WTC11 (cell line): ENCODE measurements at regions not wholly inside any gene's neighbourhood (a gene's known extent, or its start where the extent isn't known, plus 50 kb on each side); places are given as distances from the start of the nearest gene placed in this dataset.
A peak's percentile ranks its signal among the peaks of the same experiment; 100 is the strongest.

ENCODE experiments used
- ATAC-seq: fragments of 200-7000 bp; cut with Tn5 transposase; 2 replicates; pipeline ENCODE4 v1.10.0; 2021; ENCODE audit warnings: mild to moderate bottlenecking, moderate library complexity
- CTCF ChIA-PET: fragments of 300-600 bp; sonication (Branson Sonifier 250); formaldehyde crosslinking; loops from one replicate; lab custom pipeline; 2021; ENCODE audit warnings: antibody characterized with exemption; lab: Charles Lee
- POLR2A ChIA-PET: fragments of 350-600 bp; sonication (Branson Sonifier 250); formaldehyde crosslinking; loops from one replicate; lab custom pipeline; 2021; ENCODE audit warnings: antibody characterized with exemption; lab: Charles Lee
- DNase-seq: peaks from one replicate; pipeline ENCODE4 v3.0.0; 2021; ENCODE audit warnings: low spot score
- H3K27ac Mint-ChIP-seq: 2 replicates; pipeline ENCODE4 v1.8.0; 2021; ENCODE audit warnings: mixed read lengths
- H3K27me3 Mint-ChIP-seq: 2 replicates; pipeline ENCODE4 v1.8.0; 2021; ENCODE audit warnings: low read depth, mild to moderate bottlenecking, moderate library complexity, mixed read lengths
- H3K36me3 Mint-ChIP-seq: 2 replicates; pipeline ENCODE4 v1.8.0; 2021; ENCODE audit warnings: mixed read lengths
- H3K4me1 Mint-ChIP-seq: 2 replicates; pipeline ENCODE4 v1.8.0; 2022; ENCODE audit warnings: mixed read lengths
- H3K4me3 Mint-ChIP-seq: 2 replicates; pipeline ENCODE4 v1.8.0; 2021; ENCODE audit warnings: mild to moderate bottlenecking, moderate library complexity, mixed read lengths
- H3K9me3 Mint-ChIP-seq: 2 replicates; pipeline ENCODE4 v1.8.0; 2021; ENCODE audit warnings: mixed read lengths
- ATF1 ChIP-seq: sonication (generic); formaldehyde crosslinking; IDR thresholded peaks from 2 replicates; pipeline ENCODE4 v1.8.1; 2023; ENCODE audit warnings: mild to moderate bottlenecking, moderate library complexity, missing genetic modification reagents
- ATF3 ChIP-seq: sonication (generic); formaldehyde crosslinking; conservative IDR thresholded peaks from 2 replicates; pipeline ENCODE4 v1.8.1; 2022; ENCODE audit warnings: mild to moderate bottlenecking, missing genetic modification reagents
- E2F4 ChIP-seq: sonication (generic); formaldehyde crosslinking; IDR thresholded peaks from 2 replicates; pipeline ENCODE4 v1.8.1; 2022; ENCODE audit warnings: low read depth, mild to moderate bottlenecking, moderate library complexity, missing genetic modification reagents, borderline replicate concordance
- ELF4 ChIP-seq: sonication (generic); formaldehyde crosslinking; IDR thresholded peaks from 2 replicates; pipeline ENCODE4 v1.8.1; 2022; ENCODE audit warnings: low read depth, mild to moderate bottlenecking, moderate library complexity, missing genetic modification reagents
- FOXJ3 ChIP-seq: sonication (generic); formaldehyde crosslinking; IDR thresholded peaks from 2 replicates; pipeline ENCODE4 v1.9.0; 2021; ENCODE audit warnings: missing genetic modification reagents, mild to moderate bottlenecking, borderline replicate concordance
- FOXP1 ChIP-seq: sonication (generic); formaldehyde crosslinking; IDR thresholded peaks from 2 replicates; pipeline ENCODE4 v1.8.0; 2022; ENCODE audit warnings: missing genetic modification reagents, mild to moderate bottlenecking, moderate library complexity, borderline replicate concordance
- GRHL2 ChIP-seq: fragments of 250-450 bp; sonication (Bioruptor Pico); IDR thresholded peaks from 2 replicates; pipeline ENCODE4 v1.8.0; 2022; ENCODE audit warnings: mild to moderate bottlenecking, moderate library complexity; ENCODE audit not compliant: insufficient replicate concordance, severe bottlenecking
- IRF2 ChIP-seq: sonication (generic); formaldehyde crosslinking; IDR thresholded peaks from 2 replicates; pipeline ENCODE4 v1.8.0; 2022; ENCODE audit warnings: low read depth, missing genetic modification reagents, borderline replicate concordance
- NFYB ChIP-seq: sonication (generic); formaldehyde crosslinking; conservative IDR thresholded peaks from 2 replicates; pipeline ENCODE4 v1.8.0; 2022; ENCODE audit warnings: low read depth, missing genetic modification reagents
- NR3C1 ChIP-seq: sonication (generic); formaldehyde crosslinking; conservative IDR thresholded peaks from 2 replicates; pipeline ENCODE4 v1.8.1; 2023; ENCODE audit warnings: low read depth, mild to moderate bottlenecking, missing genetic modification reagents
- RELA ChIP-seq: sonication (generic); formaldehyde crosslinking; IDR thresholded peaks from 2 replicates; pipeline ENCODE4 v1.8.1; 2022; ENCODE audit warnings: missing genetic modification reagents, mild to moderate bottlenecking, borderline replicate concordance
- RORB ChIP-seq: fragments of 250-450 bp; sonication (Bioruptor Pico); IDR thresholded peaks from 2 replicates; pipeline ENCODE4 v1.9.0; 2021; ENCODE audit warnings: mild to moderate bottlenecking
- SMAD4 ChIP-seq: sonication (generic); formaldehyde crosslinking; IDR thresholded peaks from 2 replicates; pipeline ENCODE4 v1.8.0; 2022; ENCODE audit warnings: mild to moderate bottlenecking, missing genetic modification reagents
- SOX15 ChIP-seq: fragments of 250-450 bp; sonication (Bioruptor Pico); IDR thresholded peaks from 2 replicates; pipeline ENCODE4 v1.9.0; 2021; ENCODE audit warnings: mild to moderate bottlenecking
- SP1 ChIP-seq: sonication (generic); formaldehyde crosslinking; conservative IDR thresholded peaks from 2 replicates; pipeline ENCODE4 v1.8.1; 2022; ENCODE audit warnings: missing genetic modification reagents
- TP53 ChIP-seq: sonication (generic); formaldehyde crosslinking; IDR thresholded peaks from 2 replicates; pipeline ENCODE4 v1.8.1; 2023; ENCODE audit warnings: mild to moderate bottlenecking, missing genetic modification reagents
- ZNF121 ChIP-seq: sonication (generic); formaldehyde crosslinking; IDR thresholded peaks from 2 replicates; pipeline ENCODE4 v1.8.0; 2023; ENCODE audit warnings: missing genetic modification reagents
- ZNF396 ChIP-seq: fragments of 250-450 bp; sonication (Bioruptor Pico); IDR thresholded peaks from 2 replicates; pipeline ENCODE4 v1.8.0; 2021; ENCODE audit warnings: mild to moderate bottlenecking, moderate library complexity, borderline replicate concordance
- TF ChIP-seq, protein P1 (sequence below): sonication (generic); formaldehyde crosslinking; IDR thresholded peaks from 2 replicates; pipeline ENCODE4 v1.8.1; 2023; ENCODE audit warnings: mild to moderate bottlenecking, missing genetic modification reagents, moderate library complexity
- TF ChIP-seq, protein P2 (sequence below): sonication (generic); formaldehyde crosslinking; IDR thresholded peaks from 2 replicates; pipeline ENCODE4 v1.8.0; 2022; ENCODE audit warnings: missing genetic modification reagents

DNA sequence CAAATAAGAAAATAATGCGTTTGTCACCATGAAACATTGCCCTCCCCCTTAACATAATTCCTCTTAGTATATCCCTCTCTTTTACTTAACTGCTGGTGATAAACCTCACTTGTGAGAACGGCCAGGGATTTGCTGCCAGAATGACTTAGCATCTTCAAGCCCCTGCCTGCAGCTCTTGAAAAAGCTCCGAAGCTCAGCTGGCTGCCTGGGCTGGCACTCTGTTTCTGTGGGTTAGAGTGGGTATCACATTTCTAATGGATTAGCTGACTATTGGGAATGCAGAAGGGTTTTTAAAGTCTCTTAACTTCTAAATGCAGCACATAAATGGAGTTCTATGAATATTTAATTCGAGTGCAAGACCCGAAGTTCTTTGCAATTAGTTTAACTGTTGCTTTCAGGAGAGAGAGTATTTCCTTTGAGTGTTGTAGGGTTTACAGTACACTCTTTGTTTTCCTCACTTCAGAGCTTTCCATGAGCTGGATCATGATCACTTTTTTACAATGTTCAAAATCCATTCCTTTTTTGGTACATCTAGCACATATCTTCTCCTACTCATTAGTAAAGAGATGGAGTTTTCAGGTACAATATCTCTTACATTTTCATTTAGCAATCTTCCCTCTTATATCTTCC is 124.7 kb upstream of the RBMS3 start:
- Mint-ChIP-seq H3K4me3 (no peak overlapping the region), H3K27ac (peak overlapping the region; percentile 46; the same call in 1 of the 2 replicates), H3K27me3 (no peaks in the 10 kb centered on the region), H3K36me3 (no peaks in the 10 kb centered on the region), H3K9me3 (no peaks in the 10 kb centered on the region), H3K4me1 (peaks cover 25% of the 10 kb centered on the region)
- ChIA-PET CTCF (no interaction called here), POLR2A (no interaction called here)
- TF ChIP-seq E2F4 (CRISPR knock-in tag) (no peak), RORB (CRISPR knock-in tag) (no peak), SOX15 (CRISPR knock-in tag) (no peak), SP1 (CRISPR knock-in tag) (no peak), ATF1 (CRISPR knock-in tag) (no peak), IRF2 (CRISPR knock-in tag) (no peak), NFYB (CRISPR knock-in tag) (no peak), ZNF121 (CRISPR knock-in tag) (no peak), ELF4 (no peak), ATF3 (CRISPR knock-in tag) (no peak), ZNF396 (CRISPR knock-in tag) (no peak), FOXJ3 (CRISPR knock-in tag) (no peak), FOXP1 (CRISPR knock-in tag) (no peak), GRHL2 (CRISPR knock-in tag) (no peak), NR3C1 (CRISPR knock-in tag) (no peak), RELA (no peak), SMAD4 (CRISPR knock-in tag) (no peak)
- TF ChIP-seq, protein P1, sequence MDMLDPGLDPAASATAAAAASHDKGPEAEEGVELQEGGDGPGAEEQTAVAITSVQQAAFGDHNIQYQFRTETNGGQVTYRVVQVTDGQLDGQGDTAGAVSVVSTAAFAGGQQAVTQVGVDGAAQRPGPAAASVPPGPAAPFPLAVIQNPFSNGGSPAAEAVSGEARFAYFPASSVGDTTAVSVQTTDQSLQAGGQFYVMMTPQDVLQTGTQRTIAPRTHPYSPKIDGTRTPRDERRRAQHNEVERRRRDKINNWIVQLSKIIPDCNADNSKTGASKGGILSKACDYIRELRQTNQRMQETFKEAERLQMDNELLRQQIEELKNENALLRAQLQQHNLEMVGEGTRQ (CRISPR knock-in tag): no peak
- peak; percentile 85 for ATAC-seq
- peak; percentile 35 for DNase-seq

DNA sequence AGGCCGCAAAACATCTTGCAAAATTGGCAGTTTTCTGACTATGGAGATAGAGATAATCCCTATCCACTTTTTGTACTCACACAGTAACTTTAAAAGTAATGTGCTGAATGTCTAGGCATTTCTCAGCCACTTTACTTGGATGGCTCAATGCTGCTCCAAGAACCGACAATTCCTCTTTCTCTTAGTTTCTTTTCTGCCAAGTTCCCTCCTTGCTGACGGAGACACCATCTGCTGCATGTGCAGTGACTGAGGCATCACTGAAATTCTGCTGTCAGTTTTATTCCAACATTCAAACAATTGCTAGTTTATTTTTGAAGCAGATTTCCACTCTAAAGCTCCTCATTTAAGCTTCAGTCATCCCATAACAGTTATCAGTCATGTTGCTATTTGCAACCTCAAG is 116.0 kb upstream of the RBMS3 start:
- Mint-ChIP-seq H3K27ac (no peak overlapping the region), H3K9me3 (no peaks in the 10 kb centered on the region), H3K4me3 (no peak overlapping the region), H3K4me1 (peaks cover 9% of the 10 kb centered on the region), H3K27me3 (no peaks in the 10 kb centered on the region), H3K36me3 (no peaks in the 10 kb centered on the region)
- ATAC-seq: no peak
- POLR2A ChIA-PET: no interaction called here
- TF ChIP-seq, protein P2, sequence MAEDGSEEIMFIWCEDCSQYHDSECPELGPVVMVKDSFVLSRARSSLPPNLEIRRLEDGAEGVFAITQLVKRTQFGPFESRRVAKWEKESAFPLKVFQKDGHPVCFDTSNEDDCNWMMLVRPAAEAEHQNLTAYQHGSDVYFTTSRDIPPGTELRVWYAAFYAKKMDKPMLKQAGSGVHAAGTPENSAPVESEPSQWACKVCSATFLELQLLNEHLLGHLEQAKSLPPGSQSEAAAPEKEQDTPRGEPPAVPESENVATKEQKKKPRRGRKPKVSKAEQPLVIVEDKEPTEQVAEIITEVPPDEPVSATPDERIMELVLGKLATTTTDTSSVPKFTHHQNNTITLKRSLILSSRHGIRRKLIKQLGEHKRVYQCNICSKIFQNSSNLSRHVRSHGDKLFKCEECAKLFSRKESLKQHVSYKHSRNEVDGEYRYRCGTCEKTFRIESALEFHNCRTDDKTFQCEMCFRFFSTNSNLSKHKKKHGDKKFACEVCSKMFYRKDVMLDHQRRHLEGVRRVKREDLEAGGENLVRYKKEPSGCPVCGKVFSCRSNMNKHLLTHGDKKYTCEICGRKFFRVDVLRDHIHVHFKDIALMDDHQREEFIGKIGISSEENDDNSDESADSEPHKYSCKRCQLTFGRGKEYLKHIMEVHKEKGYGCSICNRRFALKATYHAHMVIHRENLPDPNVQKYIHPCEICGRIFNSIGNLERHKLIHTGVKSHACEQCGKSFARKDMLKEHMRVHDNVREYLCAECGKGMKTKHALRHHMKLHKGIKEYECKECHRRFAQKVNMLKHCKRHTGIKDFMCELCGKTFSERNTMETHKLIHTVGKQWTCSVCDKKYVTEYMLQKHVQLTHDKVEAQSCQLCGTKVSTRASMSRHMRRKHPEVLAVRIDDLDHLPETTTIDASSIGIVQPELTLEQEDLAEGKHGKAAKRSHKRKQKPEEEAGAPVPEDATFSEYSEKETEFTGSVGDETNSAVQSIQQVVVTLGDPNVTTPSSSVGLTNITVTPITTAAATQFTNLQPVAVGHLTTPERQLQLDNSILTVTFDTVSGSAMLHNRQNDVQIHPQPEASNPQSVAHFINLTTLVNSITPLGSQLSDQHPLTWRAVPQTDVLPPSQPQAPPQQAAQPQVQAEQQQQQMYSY (CRISPR knock-in tag): no peak
- no peak for TF ChIP-seq TP53 (CRISPR knock-in tag)
- DNase-seq: no peak
- CTCF ChIA-PET: no interaction called here
